NCI-H82 (cell line): ENCODE measurements at regions not wholly inside any gene's neighbourhood (a gene's known extent, or its start where the extent isn't known, plus 50 kb on each side); places are given as distances from the start of the nearest gene placed in this dataset.
A peak's percentile ranks its signal among the peaks of the same experiment; 100 is the strongest.
"Not testable (repeated sequence)": the region's sequence is repeated elsewhere in the genome, so short reads cannot be mapped to it uniquely, and the experiment has no call there.

Experiments used
- DNase-seq: peaks from one replicate; lab custom pipeline; 2025; lab: John Stamatoyannopoulos, UW

DNA sequence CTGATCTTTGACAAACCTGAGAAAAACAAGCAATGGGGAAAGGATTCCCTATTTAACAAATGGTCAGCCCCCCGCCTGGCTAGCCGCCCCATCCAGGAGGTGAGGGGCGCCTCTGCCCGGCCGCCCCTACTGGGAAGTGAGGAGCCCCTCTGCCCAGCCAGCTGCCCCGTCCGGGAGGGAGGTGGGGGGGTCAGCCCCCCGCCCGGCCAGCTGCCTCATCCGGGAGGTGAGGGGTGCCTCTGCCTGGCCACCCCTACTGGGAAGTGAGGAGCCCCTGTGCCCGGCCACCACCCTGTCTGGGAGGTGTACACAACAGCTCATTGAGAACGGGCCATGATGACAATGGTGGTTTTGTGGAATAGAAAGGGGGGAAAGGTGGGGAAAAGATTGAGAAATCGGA is 717.1 kb downstream of the COL12A1 start:
- DNase-seq: not testable (repeated sequence)

DNA sequence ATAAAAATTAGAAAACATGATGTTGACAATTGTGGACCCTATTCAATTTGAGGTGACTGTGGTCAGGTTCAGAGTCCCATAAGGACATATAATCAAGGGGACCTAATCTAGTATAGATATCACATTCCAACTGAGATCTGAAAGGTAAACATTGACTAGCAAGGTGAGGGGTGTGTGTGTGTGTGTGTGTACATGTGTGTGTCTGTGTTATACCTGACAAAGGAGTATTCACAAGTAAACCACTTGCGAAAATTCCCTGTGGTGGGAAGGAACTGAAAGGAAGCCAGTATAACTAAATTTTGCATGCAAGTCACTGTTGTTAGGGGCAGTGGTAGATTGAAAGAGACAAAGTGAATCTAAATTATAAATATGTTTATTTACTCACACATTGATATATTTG is 723.7 kb downstream of the COL12A1 start:
- no peak for DNase-seq

DNA sequence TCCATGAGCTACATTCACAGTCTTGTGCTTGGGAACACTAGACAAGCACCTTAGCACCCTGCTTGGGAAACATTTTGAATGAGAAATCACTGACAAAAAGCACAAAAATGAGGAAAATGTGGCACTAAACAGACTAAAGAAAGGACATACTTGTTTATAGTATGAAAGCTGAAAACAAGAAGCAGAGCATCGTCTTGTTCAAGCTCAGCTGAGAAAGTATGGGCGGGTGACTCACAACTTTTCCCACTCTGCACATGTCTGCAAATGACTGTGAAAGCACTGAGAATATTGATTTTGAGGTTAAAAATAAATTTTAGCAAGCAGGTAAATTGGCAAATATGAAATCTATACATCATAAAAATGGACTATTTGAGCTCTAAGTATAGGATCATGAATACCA is 725.3 kb downstream of the COL12A1 start:
- no peak for DNase-seq

DNA sequence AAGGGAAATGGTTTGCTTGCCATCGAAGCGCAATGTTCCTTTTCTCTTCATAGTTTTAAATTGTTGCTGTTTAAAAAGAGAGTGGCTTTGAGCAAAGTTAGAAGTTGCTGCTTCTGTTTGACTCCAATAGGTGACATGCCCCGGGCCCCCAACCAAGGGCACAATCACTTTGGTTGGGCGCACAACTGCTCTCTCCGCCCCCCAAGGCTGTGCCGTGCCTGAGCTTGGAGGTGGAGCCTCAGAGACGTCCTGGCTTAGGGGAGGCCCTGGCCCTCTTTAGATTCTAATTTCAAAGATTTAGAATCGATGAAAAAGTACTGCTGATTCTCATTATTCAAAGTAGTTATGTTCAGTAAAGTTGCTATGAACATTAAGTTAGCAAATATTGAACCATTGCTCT is 725.9 kb downstream of the COL12A1 start:
- no peak for DNase-seq

DNA sequence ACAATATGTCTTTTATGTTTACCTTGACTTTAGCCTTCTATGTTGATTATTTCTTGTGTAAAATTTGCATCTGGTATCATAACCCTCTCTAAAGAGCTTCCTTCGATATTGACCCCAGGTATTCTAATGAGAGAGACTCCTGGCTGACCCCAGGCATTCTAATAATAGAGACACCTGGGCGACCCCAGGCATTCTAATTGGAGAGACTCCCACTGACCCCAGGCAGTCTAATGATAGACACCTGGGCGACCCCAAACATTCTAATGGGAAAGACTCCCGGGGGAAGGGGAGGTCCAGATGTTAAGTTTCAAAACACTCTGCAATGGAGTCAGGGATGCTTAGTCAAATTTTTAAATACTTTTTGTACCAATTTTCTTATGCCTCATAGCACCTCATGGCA is 726.4 kb downstream of the COL12A1 start:
- DNase-seq: no peak

DNA sequence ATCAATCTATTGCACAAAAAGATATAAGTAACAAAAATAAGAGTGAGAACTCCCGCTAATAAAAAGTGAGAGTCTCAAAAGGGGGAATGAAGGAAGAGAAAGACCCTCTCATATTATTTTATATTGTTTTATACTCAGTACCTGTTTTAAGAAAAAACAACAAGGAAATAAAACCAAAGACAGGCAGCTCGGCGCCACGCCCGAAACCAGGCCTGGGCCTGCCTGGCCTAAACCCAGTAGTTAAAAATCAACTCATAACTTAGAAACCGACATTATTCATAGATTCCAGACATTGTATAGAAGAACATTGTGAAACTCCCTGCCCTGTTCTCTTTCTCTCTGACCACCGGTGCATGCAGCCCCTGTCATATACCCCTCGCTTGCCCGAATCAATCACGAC is 731.8 kb downstream of the COL12A1 start:
- DNase-seq: not testable (repeated sequence)

DNA sequence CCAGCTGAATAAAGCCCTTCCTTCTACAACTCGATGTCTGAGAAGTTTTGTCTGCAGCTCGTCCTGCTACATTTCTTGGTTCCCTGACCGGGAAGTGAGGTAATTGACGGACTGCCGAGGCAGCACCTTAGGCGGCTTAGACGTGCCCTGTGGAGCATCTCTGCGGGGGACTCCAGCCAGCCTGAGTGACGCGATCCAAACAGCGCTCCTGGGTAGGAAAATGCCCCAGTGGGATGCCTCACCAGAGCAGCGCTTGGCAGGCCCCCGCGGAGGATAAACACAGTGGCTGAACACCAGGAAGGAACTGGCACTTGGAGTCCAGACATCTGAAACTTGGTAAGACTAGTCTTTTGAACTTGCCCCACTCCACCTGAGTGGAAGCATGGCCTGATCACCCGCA is 737.3 kb downstream of the COL12A1 start:
- not testable (repeated sequence) for DNase-seq

DNA sequence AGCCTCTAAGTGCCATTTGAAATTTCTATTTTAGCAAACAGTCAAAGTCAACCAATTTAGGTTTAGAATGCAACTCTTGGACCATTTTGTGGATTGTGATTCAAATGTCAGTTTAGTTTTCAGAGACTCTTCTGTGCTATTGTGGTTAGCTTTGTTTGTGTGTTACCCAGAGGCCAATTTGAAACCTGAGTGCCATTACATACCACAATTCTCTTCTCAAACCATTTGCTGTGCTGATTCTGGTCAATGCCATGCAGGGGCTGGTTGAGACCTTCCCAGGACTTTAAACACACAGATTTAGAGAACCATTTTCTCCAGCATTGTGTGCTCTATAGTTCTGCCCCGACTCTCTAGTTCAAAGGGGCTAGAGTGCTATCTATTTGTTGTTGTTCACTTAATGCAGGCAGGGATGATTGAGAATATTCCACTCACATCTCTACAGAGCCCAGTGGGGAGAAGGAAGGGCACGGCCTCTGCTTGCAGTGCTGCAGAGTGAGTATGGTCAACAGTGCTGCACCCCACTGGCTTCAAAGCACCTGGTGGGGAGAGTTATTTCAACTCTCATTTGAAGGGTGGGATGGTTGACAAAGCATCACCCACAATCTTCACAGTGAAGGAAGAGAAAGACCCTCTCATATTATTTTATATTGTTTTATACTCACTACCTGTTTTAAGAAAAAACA is 738.2 kb downstream of the COL12A1 start:
- no peak for DNase-seq

DNA sequence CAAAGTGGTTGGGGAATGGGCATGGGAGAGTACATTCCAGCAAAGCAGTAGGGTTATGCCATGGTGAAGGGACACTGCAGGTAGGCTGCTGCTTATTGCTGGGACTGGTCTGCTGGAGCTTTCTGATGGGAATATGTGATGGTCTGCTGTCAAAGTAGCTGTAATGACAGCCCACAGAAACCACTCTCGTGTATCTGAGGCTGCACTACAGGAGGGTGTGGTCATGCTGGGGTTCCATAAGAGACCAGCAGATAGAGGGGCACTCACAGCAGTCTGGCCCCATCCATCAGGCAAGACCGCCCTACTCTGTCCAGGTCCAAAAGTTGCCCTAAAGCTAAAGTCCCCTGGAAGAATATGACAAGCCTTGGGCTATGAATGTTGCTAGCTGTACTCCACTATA is 739.3 kb downstream of the COL12A1 start:
- DNase-seq: no peak

DNA sequence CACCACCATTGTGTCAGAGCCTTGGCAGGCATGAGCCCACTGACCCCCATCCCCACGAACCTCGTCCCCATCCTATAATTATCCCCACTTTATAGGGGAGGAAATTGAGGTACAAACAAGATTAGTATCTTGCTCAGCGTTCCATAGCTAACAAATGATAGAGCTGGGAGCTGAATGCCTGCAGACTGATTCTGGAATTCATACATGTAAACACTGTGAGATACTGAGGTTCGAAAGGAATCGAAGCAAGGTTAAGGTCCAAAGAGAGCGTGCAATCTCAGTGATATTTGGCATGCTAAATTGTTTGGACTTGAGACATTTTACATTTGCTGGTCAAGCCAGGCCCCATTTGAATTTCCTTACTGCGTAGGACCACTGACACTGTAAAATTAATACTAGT is 746.6 kb downstream of the COL12A1 start:
- DNase-seq: no peak

DNA sequence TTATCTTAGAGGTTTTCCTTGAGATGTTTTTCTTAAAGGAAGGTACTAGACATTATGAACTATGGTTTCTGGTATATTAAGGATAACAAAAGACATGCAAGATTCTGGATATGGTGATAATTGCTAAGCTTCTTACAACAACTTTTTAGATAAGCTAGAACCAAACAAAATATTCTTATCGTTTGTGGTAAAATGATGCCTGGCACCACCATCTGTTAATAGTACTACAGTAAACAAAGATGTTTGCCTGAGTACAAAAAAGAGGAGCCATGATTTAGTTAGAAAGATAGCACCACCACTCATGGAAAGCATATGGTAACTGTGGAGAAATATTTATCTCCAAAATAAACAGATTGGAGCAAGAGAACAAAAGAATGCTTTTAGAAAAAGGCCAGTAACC is 747.3 kb downstream of the COL12A1 start:
- no peak for DNase-seq

DNA sequence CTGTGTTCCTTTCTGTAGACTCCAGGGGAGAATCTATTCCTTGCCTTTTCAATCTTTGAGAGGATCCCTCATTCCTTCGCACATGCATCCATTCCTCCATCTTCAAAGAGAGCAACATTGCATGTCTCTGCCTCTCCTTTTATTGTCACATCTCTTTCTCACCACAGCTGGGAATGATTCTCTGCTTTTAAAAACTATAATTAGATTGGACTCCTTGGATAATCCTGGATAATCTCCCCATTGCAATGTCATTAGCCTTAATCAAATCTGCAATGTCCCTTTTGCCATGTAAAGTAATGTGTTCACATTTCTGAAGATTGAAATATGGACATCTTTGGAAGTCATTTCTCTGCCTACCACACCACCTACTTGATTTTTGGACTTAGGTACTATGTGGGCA is 750.1 kb downstream of the COL12A1 start:
- peak; percentile 84 for DNase-seq

DNA sequence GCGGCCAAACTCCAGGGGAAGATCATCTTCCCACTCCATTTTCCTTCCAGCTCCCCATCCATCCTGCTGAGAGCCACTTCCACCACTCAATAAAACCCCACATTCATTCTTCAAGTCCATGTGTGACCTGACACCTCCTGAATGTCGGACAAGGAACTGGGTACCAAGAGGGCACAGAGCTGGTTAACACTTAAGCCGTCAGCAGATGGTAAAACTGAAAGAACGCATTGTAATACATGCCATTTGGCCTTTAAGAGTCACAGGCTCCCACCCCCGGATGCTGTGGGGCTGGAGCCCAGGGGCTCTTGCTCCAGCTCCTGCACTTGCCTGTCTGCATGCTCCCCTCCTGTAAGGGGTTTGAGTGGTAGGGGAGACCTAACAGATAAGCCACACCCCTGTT is 753.9 kb downstream of the COL12A1 start:
- no peak for DNase-seq

DNA sequence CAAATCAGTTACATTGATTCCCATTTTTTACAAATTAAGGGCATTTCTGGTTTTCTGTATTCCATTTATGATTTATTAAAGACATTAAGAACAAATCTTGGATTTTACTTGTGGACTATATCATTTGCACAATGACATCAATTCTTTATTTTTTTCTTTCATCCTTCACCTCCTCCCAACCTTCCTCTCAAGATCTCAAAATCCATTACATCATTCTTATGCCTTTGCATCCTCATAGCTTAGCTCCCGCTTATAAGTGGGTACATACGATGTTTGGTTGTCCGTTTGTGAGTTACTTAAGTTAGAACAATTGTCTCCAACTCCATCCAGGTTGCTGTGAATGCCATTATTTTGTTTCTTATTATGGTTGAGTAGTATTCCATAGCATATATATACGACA is 752.8 kb downstream of the CD109 start:
- DNase-seq: no peak

DNA sequence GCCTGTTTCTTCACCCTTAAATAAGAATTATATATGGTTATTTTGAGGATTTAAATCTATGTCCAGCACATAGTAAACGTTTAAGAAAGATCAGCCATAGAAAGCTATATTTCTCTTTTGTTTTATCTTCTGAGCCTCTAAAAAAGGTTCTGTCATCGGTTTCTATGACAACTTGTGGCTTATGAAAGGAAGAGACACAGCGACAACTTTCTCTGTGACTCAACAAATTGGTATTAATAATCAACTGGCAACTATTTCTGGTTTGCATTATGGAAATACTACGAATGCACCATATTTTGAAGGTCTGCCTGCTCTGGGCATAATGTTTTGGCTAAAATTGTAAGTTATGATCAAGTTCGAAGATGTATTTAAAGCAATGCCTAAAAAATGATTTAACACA is 751.0 kb downstream of the CD109 start:
- DNase-seq: no peak

DNA sequence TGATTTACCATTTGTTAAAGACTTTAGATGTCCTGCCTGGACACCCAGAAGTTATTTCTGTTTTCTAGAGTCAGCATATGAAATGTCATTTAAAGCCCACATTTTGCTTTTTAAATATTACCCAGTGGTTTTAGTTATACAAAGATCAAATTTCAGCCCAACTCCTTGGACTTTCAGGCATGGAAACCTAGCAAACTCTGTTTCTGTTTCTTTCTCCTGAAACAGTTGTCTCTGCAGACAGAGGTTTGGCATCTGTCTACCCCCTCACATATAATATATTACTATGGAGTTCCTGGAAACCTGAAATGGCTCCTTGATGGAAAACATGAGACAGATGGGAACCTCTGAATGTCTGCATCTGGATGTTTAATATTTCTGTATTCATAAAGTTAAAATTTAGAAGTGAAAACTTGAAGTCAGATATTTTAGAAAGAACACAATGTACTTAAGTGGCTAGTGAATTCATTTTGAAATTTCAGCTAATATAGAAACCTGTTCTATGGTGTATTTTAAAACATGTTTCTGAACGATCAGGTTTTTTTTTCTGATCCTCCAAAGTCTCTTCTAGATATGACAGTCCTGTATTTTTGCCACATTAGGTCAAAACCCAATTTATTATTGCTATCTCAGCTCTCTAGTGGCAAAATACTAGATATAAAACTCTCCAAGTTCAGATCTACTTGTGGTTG is 743.3 kb downstream of the CD109 start:
- DNase-seq: no peak

DNA sequence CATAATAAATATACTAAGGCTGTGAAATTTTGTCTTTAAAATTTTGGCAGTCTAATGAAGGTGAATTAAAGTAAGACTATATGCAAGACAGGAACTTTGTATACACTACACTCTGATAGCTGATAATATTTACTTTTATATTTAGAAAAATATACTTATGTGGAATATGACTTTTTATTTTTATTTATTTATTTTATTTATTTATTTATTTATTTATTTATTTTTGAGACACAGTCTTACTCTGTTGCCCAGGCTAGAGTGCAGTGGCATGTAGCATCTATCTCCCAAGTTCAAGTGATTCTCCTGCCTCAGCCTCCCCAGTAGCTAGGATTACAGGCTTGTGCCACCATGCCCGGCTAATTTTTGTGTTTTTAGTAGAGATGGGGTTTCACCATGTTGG is 742.4 kb downstream of the CD109 start:
- not testable (repeated sequence) for DNase-seq

DNA sequence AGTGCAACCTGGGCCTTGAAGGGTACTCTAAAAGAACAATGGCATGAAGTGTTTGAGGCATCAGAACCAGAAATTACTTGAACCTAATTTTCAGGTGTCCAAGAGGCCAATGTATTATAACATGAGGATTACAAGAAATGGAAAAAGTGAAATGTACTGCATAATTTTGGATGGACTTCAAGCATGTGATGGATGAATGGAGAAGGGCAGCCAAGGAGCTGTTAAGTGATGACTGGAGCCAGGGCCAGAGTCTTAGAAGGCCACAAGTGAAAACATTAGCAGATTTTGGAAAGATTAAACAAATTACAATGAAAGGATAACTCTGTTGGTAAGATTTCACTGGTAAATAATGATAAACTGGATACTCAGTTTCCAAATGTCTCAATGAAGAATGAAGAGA is 738.2 kb downstream of the CD109 start:
- DNase-seq: no peak

DNA sequence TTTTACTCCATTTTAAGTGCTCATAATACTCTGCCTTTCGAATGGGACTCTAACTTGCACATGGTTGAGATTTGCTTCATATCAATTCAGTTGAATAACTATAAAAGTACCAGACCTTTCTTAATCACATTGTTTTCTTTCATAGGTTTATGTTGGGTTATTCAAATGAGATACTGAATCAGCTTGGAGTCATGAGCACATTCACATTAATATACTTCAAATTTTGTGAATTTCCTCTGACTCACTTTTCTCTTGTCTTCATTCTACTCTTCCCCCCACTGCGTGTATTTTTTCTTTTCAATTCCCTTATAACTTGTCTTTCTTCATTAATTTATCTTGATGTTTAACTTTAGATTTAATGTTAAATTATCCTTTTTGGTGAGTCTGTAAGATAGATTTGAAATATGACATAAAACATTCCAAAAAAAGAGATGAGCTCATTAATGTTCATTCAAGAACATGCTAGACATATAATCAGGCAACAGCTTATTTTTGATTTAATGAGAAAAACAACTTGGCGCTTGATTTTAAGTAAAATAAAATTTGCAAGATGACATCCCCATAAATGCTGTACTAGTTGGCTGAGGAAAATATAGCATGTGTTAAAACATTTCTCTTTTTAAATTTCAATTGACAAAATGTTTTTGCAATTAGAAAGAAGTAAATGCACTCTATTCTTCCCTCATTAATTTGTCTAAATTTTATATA is 736.0 kb downstream of the CD109 start:
- DNase-seq: no peak

DNA sequence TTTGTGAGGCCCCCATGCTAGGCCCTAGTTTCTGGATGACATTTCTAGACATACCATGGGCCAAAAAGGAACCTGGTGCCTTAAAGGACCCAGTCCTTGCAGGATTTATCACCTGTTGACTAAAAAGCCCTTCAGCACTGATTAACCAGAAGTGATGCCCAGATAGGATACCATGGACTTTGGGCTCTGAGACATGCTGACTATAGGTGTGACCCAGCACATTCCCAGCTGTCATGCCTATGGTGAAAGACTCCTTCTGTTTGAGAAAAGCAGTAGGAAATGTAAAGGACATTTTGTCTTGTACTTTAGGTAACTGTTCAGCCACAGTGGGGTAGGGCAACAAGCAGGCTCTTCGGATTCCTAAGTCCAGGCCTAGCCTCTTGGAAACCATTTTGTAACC is 724.2 kb downstream of the CD109 start:
- no peak for DNase-seq

DNA sequence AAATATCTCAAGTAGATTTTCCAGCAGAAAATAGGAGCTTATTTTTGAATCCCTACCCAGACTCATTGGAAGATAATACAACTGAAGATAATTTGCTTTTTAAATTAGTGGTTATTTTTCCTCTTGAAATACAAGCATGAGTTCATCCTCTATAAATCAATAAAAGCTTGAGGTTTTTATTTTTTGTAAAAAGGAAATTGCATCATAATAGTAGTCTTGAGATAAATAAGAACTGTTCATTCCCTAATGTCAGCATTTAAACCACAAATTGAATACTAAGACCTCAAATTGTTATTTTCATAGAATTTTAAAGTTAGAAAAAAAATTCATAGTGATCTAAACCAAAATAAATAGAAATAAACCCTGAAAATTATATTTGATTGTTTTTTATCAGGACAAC is 719.1 kb downstream of the CD109 start:
- no peak for DNase-seq

DNA sequence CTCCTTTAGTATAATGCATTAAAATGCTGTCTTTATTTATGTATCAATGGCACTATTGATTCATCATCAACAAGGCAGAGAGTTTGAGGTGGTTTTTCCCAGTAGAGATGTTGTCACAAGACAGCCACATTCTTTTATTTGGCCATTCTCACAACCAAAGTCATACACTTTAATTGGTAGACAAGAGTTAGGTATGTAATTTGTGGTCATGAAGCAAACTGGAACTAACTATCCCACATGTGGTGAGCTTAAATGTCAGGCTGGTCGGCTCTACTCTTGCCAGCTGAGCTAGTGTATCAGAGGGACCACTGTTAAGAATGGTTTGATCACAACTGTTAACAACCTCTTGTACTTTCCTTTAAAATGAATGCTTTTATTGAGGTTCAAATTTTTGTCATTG is 714.6 kb downstream of the CD109 start:
- no peak for DNase-seq

DNA sequence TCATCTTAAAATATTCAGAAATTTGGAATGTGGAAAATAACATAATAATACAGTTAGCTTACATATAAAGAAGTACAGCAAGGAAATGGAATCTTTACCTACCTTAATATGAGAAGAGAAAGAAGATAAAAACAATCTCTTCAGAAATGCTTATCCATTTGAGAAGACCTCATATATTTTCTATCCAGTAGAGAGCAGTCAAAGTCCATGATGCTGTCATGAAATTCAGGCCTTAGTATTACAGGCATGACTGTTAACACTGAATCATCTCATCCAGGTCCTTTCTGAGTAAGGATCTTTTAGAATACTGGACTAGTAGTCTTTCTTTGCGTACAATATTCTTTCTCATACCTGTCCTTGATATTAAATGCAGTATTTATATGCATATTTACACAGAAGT is 713.4 kb downstream of the CD109 start:
- peak; percentile 17 for DNase-seq
